Stimulated activated naive CD8-positive, alpha-beta T cell treated with anti-CD3 and anti-CD28 coated beads, Interleukin-15, Interleukin-2, amounts not matched to agents 100 U/mL and 50 U/mL, for 24 hours (primary cell): ENCODE measurements at regions not wholly inside any gene's neighbourhood (a gene's known extent, or its start where the extent isn't known, plus 50 kb on each side); places are given as distances from the start of the nearest gene placed in this dataset.

Experiments used
- ATAC-seq: fragments of 150-1000 bp; cut with Tn5 transposase; one replicate; pipeline ENCODE4 v1.10.0; 2021
- DNase-seq: peaks from one replicate; pipeline ENCODE4 v3.0.0; 2021

- DNase-seq: no peak
- no peak for ATAC-seq
Measured at GRCh38 chr7:10128748-10129147, 844.9 kb upstream of the PHF14 start.

- ATAC-seq (no peak), DNase-seq (no peak)
Measured at GRCh38 chr7:10138087-10138854, 835.4 kb upstream of the PHF14 start.

GRCh38 chr7:10146271-10146670 is 827.4 kb upstream of the PHF14 start:
- DNase-seq: no peak
- ATAC-seq: no peak

GRCh38 chr7:10156972-10157371 is 816.7 kb upstream of the PHF14 start:
- DNase-seq: no peak
- ATAC-seq: no peak

GRCh38 chr7:10181996-10182395 is 791.7 kb upstream of the PHF14 start:
- ATAC-seq: no peak
- DNase-seq: no peak

GRCh38 chr7:10192074-10192473 is 781.6 kb upstream of the PHF14 start:
- ATAC-seq: no peak
- no peak for DNase-seq

- ATAC-seq (no peak), DNase-seq (no peak)
Measured at GRCh38 chr7:10205696-10206095, 768.0 kb upstream of the PHF14 start.

- no peak for ATAC-seq
- DNase-seq: no peak
Measured at GRCh38 chr7:10210000-10210399, 763.7 kb upstream of the PHF14 start.

GRCh38 chr7:10211016-10211415 is 762.7 kb upstream of the PHF14 start:
- no peak for DNase-seq
- no peak for ATAC-seq

- no peak for DNase-seq
- ATAC-seq: no peak
Measured at GRCh38 chr7:10211861-10212260, 761.8 kb upstream of the PHF14 start.

GRCh38 chr7:10212649-10213048 is 761.0 kb upstream of the PHF14 start:
- ATAC-seq: no peak

GRCh38 chr7:10216462-10216861 is 757.2 kb upstream of the PHF14 start:
- ATAC-seq (no peak), DNase-seq (no peak)

More at GRCh38 chr7:10212649-10213048, 761.0 kb upstream of the PHF14 start:
- DNase-seq: no peak

GRCh38 chr7:10221084-10221483 is 752.6 kb upstream of the PHF14 start:
- ATAC-seq: no peak
- no peak for DNase-seq

GRCh38 chr7:10222976-10223375 is 750.7 kb upstream of the PHF14 start:
- ATAC-seq: no peak
- no peak for DNase-seq

GRCh38 chr7:10225275-10225674 is 748.4 kb upstream of the PHF14 start:
- ATAC-seq (no peak), DNase-seq (no peak)

GRCh38 chr7:10237306-10237705 is 736.4 kb upstream of the PHF14 start:
- ATAC-seq (no peak), DNase-seq (no peak)

- ATAC-seq: no peak
Measured at GRCh38 chr7:10238641-10239040, 735.0 kb upstream of the PHF14 start.

GRCh38 chr7:10239695-10240345 is 733.9 kb upstream of the PHF14 start:
- ATAC-seq: no peak
- no peak for DNase-seq

More at GRCh38 chr7:10238641-10239040, 735.0 kb upstream of the PHF14 start:
- no peak for DNase-seq

- ATAC-seq: no peak
Measured at GRCh38 chr7:10245406-10245805, 728.3 kb upstream of the PHF14 start.

GRCh38 chr7:10257438-10257837 is 716.2 kb upstream of the PHF14 start:
- ATAC-seq: no peak
- DNase-seq: no peak

More at GRCh38 chr7:10245406-10245805, 728.3 kb upstream of the PHF14 start:
- no peak for DNase-seq

GRCh38 chr7:10266976-10267375 is 706.7 kb upstream of the PHF14 start:
- no peak for DNase-seq
- ATAC-seq: no peak

- DNase-seq (no peak), ATAC-seq (no peak)
Measured at GRCh38 chr7:10268034-10268433, 705.6 kb upstream of the PHF14 start.

GRCh38 chr7:10282909-10283308 is 690.8 kb upstream of the PHF14 start:
- ATAC-seq: no peak
- no peak for DNase-seq

- no peak for ATAC-seq
- DNase-seq: no peak
Measured at GRCh38 chr7:10284001-10284400, 689.7 kb upstream of the PHF14 start.
